Right atrium auricular region (tissue), 2 donors: ENCODE measurements at regions not wholly inside any gene's neighbourhood (a gene's known extent, or its start where the extent isn't known, plus 50 kb on each side); places are given as distances from the start of the nearest gene placed in this dataset.

Experiments
- DNase-seq: peaks from one replicate; pipeline ENCODE4 v3.0.0-alpha.2; 2019; ENCODE audit warnings: low spot score
- H3K27ac ChIP-seq, 2 donors: fragments of 200-600 bp; sonication (generic); 1 replicate in 1 of 2; 2 replicates in 1 of 2; pipeline ENCODE4 v1.5.1; 2016 to 2019
- H3K27me3 ChIP-seq, 2 donors: fragments of 200-600 bp; sonication (generic); one replicate each; pipeline versions ENCODE4 v1.5.1 to v1.6.0; 2017 to 2019
- H3K36me3 ChIP-seq: fragments of 200-600 bp; sonication (generic); one replicate; pipeline ENCODE4 v1.5.1; 2016
- H3K4me1 ChIP-seq, 2 donors: fragments of 200-600 bp; sonication (generic); one replicate each; pipeline versions ENCODE4 v1.5.1 to v1.6.0; 2017 to 2019
- H3K4me3 ChIP-seq, 2 donors: fragments of 200-600 bp; sonication (generic); 1 replicate in 1 of 2; 2 replicates in 1 of 2; pipeline ENCODE4 v1.5.1; 2017 to 2019; ENCODE audit warnings: mild to moderate bottlenecking in 1 of 2, moderate library complexity in 1 of 2
- H3K9me3 ChIP-seq, 2 donors: fragments of 200-600 bp; sonication (generic); one replicate each; pipeline ENCODE4 v1.5.1; 2019
- TF ChIP-seq, protein P1 (sequence below), 2 donors: fragments of 200-600 bp; sonication (generic); IDR thresholded peaks; one replicate each; pipeline ENCODE4 v1.5.1; 2019; ENCODE audit warnings: antibody characterized with exemption in 2 of 2

- H3K36me3 ChIP-seq, result no peaks in the 10 kb centered on the region
- DNase-seq, result no peak
- H3K4me1 ChIP-seq, result no peaks in the 10 kb centered on the region
- TF ChIP-seq, protein P1, sequence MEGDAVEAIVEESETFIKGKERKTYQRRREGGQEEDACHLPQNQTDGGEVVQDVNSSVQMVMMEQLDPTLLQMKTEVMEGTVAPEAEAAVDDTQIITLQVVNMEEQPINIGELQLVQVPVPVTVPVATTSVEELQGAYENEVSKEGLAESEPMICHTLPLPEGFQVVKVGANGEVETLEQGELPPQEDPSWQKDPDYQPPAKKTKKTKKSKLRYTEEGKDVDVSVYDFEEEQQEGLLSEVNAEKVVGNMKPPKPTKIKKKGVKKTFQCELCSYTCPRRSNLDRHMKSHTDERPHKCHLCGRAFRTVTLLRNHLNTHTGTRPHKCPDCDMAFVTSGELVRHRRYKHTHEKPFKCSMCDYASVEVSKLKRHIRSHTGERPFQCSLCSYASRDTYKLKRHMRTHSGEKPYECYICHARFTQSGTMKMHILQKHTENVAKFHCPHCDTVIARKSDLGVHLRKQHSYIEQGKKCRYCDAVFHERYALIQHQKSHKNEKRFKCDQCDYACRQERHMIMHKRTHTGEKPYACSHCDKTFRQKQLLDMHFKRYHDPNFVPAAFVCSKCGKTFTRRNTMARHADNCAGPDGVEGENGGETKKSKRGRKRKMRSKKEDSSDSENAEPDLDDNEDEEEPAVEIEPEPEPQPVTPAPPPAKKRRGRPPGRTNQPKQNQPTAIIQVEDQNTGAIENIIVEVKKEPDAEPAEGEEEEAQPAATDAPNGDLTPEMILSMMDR (IDR thresholded peaks at IDR 0.05), result no peak
- no peaks in the 10 kb centered on the region for H3K27me3 ChIP-seq
- H3K27ac ChIP-seq, result no peak overlapping the region
- no peak overlapping the region for H3K4me3 ChIP-seq
- H3K9me3 ChIP-seq, result no peaks in the 10 kb centered on the region
These were observed 140.6 kb downstream of the ZIC5 start for GRCh38 chr13:99830931-99831330.

DNA sequence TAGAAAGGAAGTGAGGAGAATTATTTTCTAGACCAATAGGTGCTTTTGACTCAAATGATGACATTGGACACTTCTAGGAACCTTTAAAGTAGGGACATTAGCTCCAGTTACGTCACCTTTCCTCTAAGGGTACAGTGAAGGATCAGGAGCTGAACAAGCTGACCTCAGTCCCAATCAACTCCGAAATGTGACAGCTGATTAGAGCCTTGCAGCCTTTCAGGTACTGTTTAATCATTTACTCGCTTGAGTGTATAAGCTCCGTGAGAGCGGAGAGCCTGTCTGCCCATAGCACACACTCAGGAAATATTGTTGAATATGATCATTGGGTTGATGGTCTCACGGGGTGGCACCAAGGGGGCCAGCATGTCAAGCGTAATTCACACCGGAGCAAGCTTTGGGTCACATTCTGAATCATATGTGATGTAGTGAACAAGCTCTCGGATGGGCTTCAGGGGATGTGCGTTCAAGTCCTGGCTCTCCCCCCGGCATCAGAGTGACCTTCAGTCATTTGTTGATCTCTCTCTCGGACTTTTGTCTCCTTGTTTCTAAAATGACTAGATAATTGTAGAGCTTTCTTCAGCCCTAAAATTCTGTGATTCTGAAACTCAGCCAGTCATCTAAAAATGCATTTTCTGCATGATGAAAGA, 141.9 kb downstream of the ZIC5 start:
- Histone ChIP-seq H3K27ac (no peak overlapping the region), H3K9me3 (no peaks in the 10 kb centered on the region), H3K27me3 (no peaks in the 10 kb centered on the region), H3K4me1 (no peaks in the 10 kb centered on the region), H3K36me3 (no peaks in the 10 kb centered on the region), H3K4me3 (no peak overlapping the region)
- no peak for DNase-seq
- TF ChIP-seq, protein P1 (IDR thresholded peaks at IDR 0.05), result no peak

- Histone ChIP-seq H3K9me3 (no peaks in the 10 kb centered on the region), H3K4me3 (no peak overlapping the region), H3K27ac (no peak overlapping the region), H3K27me3 (no peaks in the 10 kb centered on the region), H3K36me3 (no peaks in the 10 kb centered on the region), H3K4me1 (no peaks in the 10 kb centered on the region)
- TF ChIP-seq, protein P1 (IDR thresholded peaks at IDR 0.05), result no peak
- DNase-seq, result no peak
These were observed 142.4 kb downstream of the ZIC5 start for GRCh38 chr13:99829161-99829560.

- Histone ChIP-seq H3K4me3 (no peak overlapping the region), H3K27ac (no peak overlapping the region), H3K4me1 (no peaks in the 10 kb centered on the region), H3K36me3 (no peaks in the 10 kb centered on the region), H3K27me3 (no peaks in the 10 kb centered on the region), H3K9me3 (peaks cover 0 to 2% of the 10 kb centered on the region in 2 donors)
- TF ChIP-seq, protein P1 (IDR thresholded peaks at IDR 0.05), result no peak
- no peak for DNase-seq
These were observed 142.8 kb downstream of the ZIC5 start for GRCh38 chr13:99828735-99829134.

DNA sequence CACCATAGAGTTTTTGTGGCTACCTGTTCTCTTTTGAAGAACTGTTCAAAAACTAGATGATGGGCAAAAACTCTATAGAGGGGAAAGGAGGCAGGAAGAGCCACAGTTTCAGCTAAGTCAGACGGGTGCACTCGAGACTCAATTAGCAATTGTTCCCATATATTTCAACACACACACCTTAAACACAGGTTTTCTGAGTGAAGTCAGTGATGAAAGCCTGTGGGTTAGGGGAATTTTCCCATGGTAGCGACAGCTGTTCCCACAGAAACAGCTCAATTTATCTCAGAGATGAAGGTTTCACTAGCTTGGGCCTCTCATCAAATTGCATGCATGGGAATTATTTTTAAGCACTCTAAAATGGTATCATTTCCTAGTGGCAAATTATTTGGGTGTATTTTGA, 143.4 kb downstream of the ZIC5 start:
- no peaks in the 10 kb centered on the region for H3K36me3 ChIP-seq
- TF ChIP-seq, protein P1 (IDR thresholded peaks at IDR 0.05), result no peak
- no peaks in the 10 kb centered on the region for H3K4me1 ChIP-seq
- no peak overlapping the region for H3K4me3 ChIP-seq
- peaks cover 0 to 8% of the 10 kb centered on the region in 2 donors for H3K9me3 ChIP-seq
- no peak overlapping the region for H3K27ac ChIP-seq
- H3K27me3 ChIP-seq, result no peaks in the 10 kb centered on the region
- no peak for DNase-seq
